ENCODE measurements at regions not wholly inside any gene's neighbourhood (a gene's known extent, or its start where the extent isn't known, plus 50 kb on each side); places are given as distances from the start of the nearest gene placed in this dataset.

GRCh38 chr10:131749767-131750142 lies 151.1 kb upstream of the PPP2R2D start:
- no peaks in the 10 kb centered on the region for H3K4me1 ChIP-seq (ENCODE audit: control insufficient read depth, low read length)
- no peaks in the 10 kb centered on the region for H3K9me2 ChIP-seq (replicated peaks; ENCODE audit: control insufficient read depth, low read length)
- no peak overlapping the region for H3K4me2 ChIP-seq (ENCODE audit: low read length)
- TF ChIP-seq EZH2phosphoT487 (IDR thresholded peaks at IDR 0.05; ENCODE audit: borderline replicate concordance, low read length) (no peak), CTCF (IDR thresholded peaks at IDR 0.05; ENCODE audit: low read depth, low read length, poor library complexity, severe bottlenecking) (no peak)
- no peaks in the 10 kb centered on the region for H4K20me1 ChIP-seq (ENCODE audit: control insufficient read depth, insufficient read depth, low read depth, low read length)
- H3K27ac ChIP-seq (ENCODE audit: low read depth, low read length): no peak overlapping the region
- no peaks in the 10 kb centered on the region for H3K36me3 ChIP-seq (ENCODE audit: control insufficient read depth, low read length)
- no peaks in the 10 kb centered on the region for H3F3A ChIP-seq (ENCODE audit: control insufficient read depth, insufficient read depth)
- no peak overlapping the region for H3K4me3 ChIP-seq (ENCODE audit: low read length)
- no peaks in the 10 kb centered on the region for H3K9me3 ChIP-seq (ENCODE audit: control insufficient read depth, insufficient read depth, low read length)
- no peaks in the 10 kb centered on the region for H3K79me2 ChIP-seq (ENCODE audit: control insufficient read depth, low read length)
- no peaks in the 10 kb centered on the region for H3K27me3 ChIP-seq (ENCODE audit: control insufficient read depth, low read length)

- no peak overlapping the region for H3K4me3 ChIP-seq (ENCODE audit: low read length)
- no peak overlapping the region for H3K4me2 ChIP-seq (ENCODE audit: low read length)
- TF ChIP-seq CTCF (IDR thresholded peaks at IDR 0.05; ENCODE audit: low read depth, low read length, poor library complexity, severe bottlenecking) (no peak), EZH2phosphoT487 (IDR thresholded peaks at IDR 0.05; ENCODE audit: borderline replicate concordance, low read length) (no peak)
- H3K9me2 ChIP-seq (replicated peaks; ENCODE audit: control insufficient read depth, low read length): no peaks in the 10 kb centered on the region
- H3K79me2 ChIP-seq (ENCODE audit: control insufficient read depth, low read length): no peaks in the 10 kb centered on the region
- no peaks in the 10 kb centered on the region for H3K36me3 ChIP-seq (ENCODE audit: control insufficient read depth, low read length)
- H3F3A ChIP-seq (ENCODE audit: control insufficient read depth, insufficient read depth): no peaks in the 10 kb centered on the region
- no peaks in the 10 kb centered on the region for H3K4me1 ChIP-seq (ENCODE audit: control insufficient read depth, low read length)
- H3K9me3 ChIP-seq (ENCODE audit: control insufficient read depth, insufficient read depth, low read length): no peaks in the 10 kb centered on the region
- no peak overlapping the region for H3K27ac ChIP-seq (ENCODE audit: low read depth, low read length)
- no peaks in the 10 kb centered on the region for H3K27me3 ChIP-seq (ENCODE audit: control insufficient read depth, low read length)
- no peaks in the 10 kb centered on the region for H4K20me1 ChIP-seq (ENCODE audit: control insufficient read depth, insufficient read depth, low read depth, low read length)
Measured at GRCh38 chr10:131750171-131750895, 150.5 kb upstream of the PPP2R2D start.

GRCh38 chr10:131750973-131751826 lies 149.6 kb upstream of the PPP2R2D start:
- H3F3A ChIP-seq (ENCODE audit: control insufficient read depth, insufficient read depth): no peaks in the 10 kb centered on the region
- H3K4me1 ChIP-seq (ENCODE audit: control insufficient read depth, low read length): no peaks in the 10 kb centered on the region
- no peaks in the 10 kb centered on the region for H4K20me1 ChIP-seq (ENCODE audit: control insufficient read depth, insufficient read depth, low read depth, low read length)
- no peak overlapping the region for H3K27ac ChIP-seq (ENCODE audit: low read depth, low read length)
- H3K36me3 ChIP-seq (ENCODE audit: control insufficient read depth, low read length): no peaks in the 10 kb centered on the region
- H3K4me2 ChIP-seq (ENCODE audit: low read length): no peak overlapping the region
- no peak overlapping the region for H3K4me3 ChIP-seq (ENCODE audit: low read length)
- H3K27me3 ChIP-seq (ENCODE audit: control insufficient read depth, low read length): no peaks in the 10 kb centered on the region
- no peaks in the 10 kb centered on the region for H3K79me2 ChIP-seq (ENCODE audit: control insufficient read depth, low read length)
- TF ChIP-seq EZH2phosphoT487 (IDR thresholded peaks at IDR 0.05; ENCODE audit: borderline replicate concordance, low read length) (no peak), CTCF (IDR thresholded peaks at IDR 0.05; ENCODE audit: low read depth, low read length, poor library complexity, severe bottlenecking) (no peak)
- no peaks in the 10 kb centered on the region for H3K9me3 ChIP-seq (ENCODE audit: control insufficient read depth, insufficient read depth, low read length)
- no peaks in the 10 kb centered on the region for H3K9me2 ChIP-seq (replicated peaks; ENCODE audit: control insufficient read depth, low read length)

Measured in DOHH2 (cell line).